Thoracic aorta (tissue), 2 donors: ENCODE measurements at regions not wholly inside any gene's neighbourhood (a gene's known extent, or its start where the extent isn't known, plus 50 kb on each side); places are given as distances from the start of the nearest gene placed in this dataset.

ENCODE experiments used
- ATAC-seq: fragments of 150-250 bp; one replicate; pipeline ENCODE4 v1.8.0; 2017; ENCODE audit warnings: low read depth; ENCODE audit not compliant: insufficient number of reproducible peaks, low FRiP score
- DNase-seq: peaks from one replicate; pipeline ENCODE4 v3.0.0-alpha.2; 2020; ENCODE audit warnings: low spot score
- H3K27ac ChIP-seq, 2 donors: fragments of 200-600 bp; sonication (generic); 1 replicate in 1 of 2; 2 replicates in 1 of 2; pipeline ENCODE4 v1.5.1; 2016; ENCODE audit warnings: mild to moderate bottlenecking in 2 of 2, moderate library complexity in 2 of 2
- H3K27me3 ChIP-seq: fragments of 200-600 bp; sonication (generic); replicated peaks from 2 replicates; pipeline ENCODE4 v1.6.0; 2016; ENCODE audit warnings: mild to moderate bottlenecking; ENCODE audit not compliant: insufficient read depth
- H3K36me3 ChIP-seq: fragments of 200-600 bp; sonication (generic); one replicate; pipeline ENCODE4 v1.5.1; 2016
- H3K4me1 ChIP-seq, 2 donors: fragments of 200-600 bp; sonication (generic); 1 replicate in 1 of 2; 2 replicates in 1 of 2; pipeline versions ENCODE4 v1.5.1 to v1.6.0; 2016; ENCODE audit warnings: low read depth in 2 of 2, mild to moderate bottlenecking in 1 of 2; ENCODE audit not compliant: control insufficient read depth in 1 of 2
- H3K4me3 ChIP-seq: fragments of 200-600 bp; sonication (generic); 2 replicates; pipeline ENCODE4 v1.5.1; 2016; ENCODE audit warnings: mild to moderate bottlenecking
- H3K9me3 ChIP-seq: fragments of 200-600 bp; sonication (generic); 2 replicates; pipeline ENCODE4 v1.5.1; 2016
- TF ChIP-seq, protein P1 (sequence below): fragments of 200-600 bp; sonication (generic); IDR thresholded peaks from one replicate; pipeline ENCODE4 v1.5.1; 2019; ENCODE audit warnings: antibody characterized with exemption

- no peak for DNase-seq
- TF ChIP-seq, protein P1, sequence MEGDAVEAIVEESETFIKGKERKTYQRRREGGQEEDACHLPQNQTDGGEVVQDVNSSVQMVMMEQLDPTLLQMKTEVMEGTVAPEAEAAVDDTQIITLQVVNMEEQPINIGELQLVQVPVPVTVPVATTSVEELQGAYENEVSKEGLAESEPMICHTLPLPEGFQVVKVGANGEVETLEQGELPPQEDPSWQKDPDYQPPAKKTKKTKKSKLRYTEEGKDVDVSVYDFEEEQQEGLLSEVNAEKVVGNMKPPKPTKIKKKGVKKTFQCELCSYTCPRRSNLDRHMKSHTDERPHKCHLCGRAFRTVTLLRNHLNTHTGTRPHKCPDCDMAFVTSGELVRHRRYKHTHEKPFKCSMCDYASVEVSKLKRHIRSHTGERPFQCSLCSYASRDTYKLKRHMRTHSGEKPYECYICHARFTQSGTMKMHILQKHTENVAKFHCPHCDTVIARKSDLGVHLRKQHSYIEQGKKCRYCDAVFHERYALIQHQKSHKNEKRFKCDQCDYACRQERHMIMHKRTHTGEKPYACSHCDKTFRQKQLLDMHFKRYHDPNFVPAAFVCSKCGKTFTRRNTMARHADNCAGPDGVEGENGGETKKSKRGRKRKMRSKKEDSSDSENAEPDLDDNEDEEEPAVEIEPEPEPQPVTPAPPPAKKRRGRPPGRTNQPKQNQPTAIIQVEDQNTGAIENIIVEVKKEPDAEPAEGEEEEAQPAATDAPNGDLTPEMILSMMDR, result no peak
Observed at GRCh38 chr1:188466539-188466938, 1637.8 kb downstream of the PLA2G4A start.

DNA sequence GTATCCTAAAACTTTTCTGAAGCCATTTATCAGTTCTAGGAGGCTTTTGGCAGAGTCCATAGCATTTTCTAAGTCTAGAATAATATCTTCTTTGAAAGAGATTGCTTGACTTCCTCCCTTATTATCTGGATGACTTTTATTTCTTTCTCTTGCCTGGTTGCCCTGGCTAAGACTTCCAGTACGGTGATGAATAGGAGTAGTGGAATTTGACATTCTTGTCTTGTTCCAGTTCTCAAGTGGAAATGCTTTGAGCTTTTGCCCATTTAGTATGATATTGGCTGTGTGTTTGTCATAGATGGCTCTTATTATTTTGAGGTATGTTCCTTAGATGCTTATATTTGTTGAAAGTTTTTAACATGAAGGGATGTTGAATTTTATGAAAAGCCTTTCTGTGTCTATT lies 1647.9 kb downstream of the PLA2G4A start:
- H3K27ac ChIP-seq, result no peak overlapping the region
- TF ChIP-seq, protein P1, result no peak
- no peak overlapping the region for H3K4me3 ChIP-seq
- DNase-seq (no peak), ATAC-seq (no peak)
- H3K36me3 ChIP-seq, result no peaks in the 10 kb centered on the region
- no peaks in the 10 kb centered on the region for H3K9me3 ChIP-seq
- no peaks in the 10 kb centered on the region for H3K4me1 ChIP-seq
- H3K27me3 ChIP-seq, result no peaks in the 10 kb centered on the region

More at GRCh38 chr1:188466539-188466938, 1637.8 kb downstream of the PLA2G4A start:
- no peaks in the 10 kb centered on the region for H3K36me3 ChIP-seq
- no peaks in the 10 kb centered on the region for H3K9me3 ChIP-seq
- H3K4me1 ChIP-seq, result no peaks in the 10 kb centered on the region
- no peak overlapping the region for H3K4me3 ChIP-seq
- ATAC-seq, result no peak
- H3K27me3 ChIP-seq, result no peaks in the 10 kb centered on the region
- H3K27ac ChIP-seq, result no peak overlapping the region

GRCh38 chr1:188489336-188490112 lies 1660.8 kb downstream of the PLA2G4A start:
- no peaks in the 10 kb centered on the region for H3K36me3 ChIP-seq
- H3K9me3 ChIP-seq, result no peaks in the 10 kb centered on the region
- no peaks in the 10 kb centered on the region for H3K27me3 ChIP-seq
- DNase-seq (no peak), ATAC-seq (no peak)
- H3K27ac ChIP-seq, result no peak overlapping the region
- H3K4me1 ChIP-seq, result no peaks in the 10 kb centered on the region
- TF ChIP-seq, protein P1, result no peak
- no peak overlapping the region for H3K4me3 ChIP-seq

GRCh38 chr1:188496506-188496905 lies 1667.8 kb downstream of the PLA2G4A start:
- no peaks in the 10 kb centered on the region for H3K27me3 ChIP-seq
- ATAC-seq (no peak), DNase-seq (no peak)
- H3K36me3 ChIP-seq, result no peaks in the 10 kb centered on the region
- no peak overlapping the region for H3K4me3 ChIP-seq
- TF ChIP-seq, protein P1, result no peak
- no peak overlapping the region for H3K27ac ChIP-seq
- H3K4me1 ChIP-seq, result no peaks in the 10 kb centered on the region
- H3K9me3 ChIP-seq, result no peaks in the 10 kb centered on the region

DNA sequence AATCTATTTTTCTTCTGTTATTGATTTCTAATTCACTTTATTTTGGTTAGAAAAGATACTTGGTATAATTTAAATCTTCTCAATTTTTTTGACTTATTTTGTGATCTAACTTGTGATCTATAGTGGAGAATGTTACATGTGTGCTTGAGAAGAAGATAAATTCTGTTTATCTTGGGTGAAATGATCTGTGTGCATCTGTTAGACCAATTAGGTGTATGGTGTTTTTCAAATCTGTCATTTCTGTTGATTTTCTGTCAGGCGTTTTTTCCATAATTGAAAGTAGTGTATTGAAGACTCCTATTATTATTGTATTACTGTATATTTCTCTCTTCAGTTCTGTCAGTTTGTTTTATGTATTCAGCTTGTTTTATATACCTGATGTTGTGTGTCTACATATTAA lies 1668.3 kb downstream of the PLA2G4A start:
- H3K27ac ChIP-seq, result no peak overlapping the region
- no peaks in the 10 kb centered on the region for H3K36me3 ChIP-seq
- no peak overlapping the region for H3K4me3 ChIP-seq
- no peak for DNase-seq
- H3K4me1 ChIP-seq, result no peaks in the 10 kb centered on the region
- no peaks in the 10 kb centered on the region for H3K9me3 ChIP-seq
- no peaks in the 10 kb centered on the region for H3K27me3 ChIP-seq
- TF ChIP-seq, protein P1, result no peak
- no peak for ATAC-seq
